GM19025 (cell line): ENCODE measurements at regions not wholly inside any gene's neighbourhood (a gene's known extent, or its start where the extent isn't known, plus 50 kb on each side); places are given as distances from the start of the nearest gene placed in this dataset.

ENCODE experiments used
- ATAC-seq: cut with Tn5 transposase; IDR thresholded peaks from one replicate; pipeline ENCODE4 v1.9.1; 2021; ENCODE audit warnings: mild to moderate bottlenecking, low read depth, moderate library complexity; ENCODE audit not compliant: unreplicated experiment

GRCh38 chr2:217723981-217724380 is 278.8 kb downstream of the TNS1 start:
- ATAC-seq: no peak

GRCh38 chr2:217722883-217723472 is 279.8 kb downstream of the TNS1 start:
- no peak for ATAC-seq

GRCh38 chr2:217717646-217718045 is 285.1 kb downstream of the TNS1 start:
- ATAC-seq: no peak

GRCh38 chr2:217715484-217715883 is 287.3 kb downstream of the TNS1 start:
- no peak for ATAC-seq

DNA sequence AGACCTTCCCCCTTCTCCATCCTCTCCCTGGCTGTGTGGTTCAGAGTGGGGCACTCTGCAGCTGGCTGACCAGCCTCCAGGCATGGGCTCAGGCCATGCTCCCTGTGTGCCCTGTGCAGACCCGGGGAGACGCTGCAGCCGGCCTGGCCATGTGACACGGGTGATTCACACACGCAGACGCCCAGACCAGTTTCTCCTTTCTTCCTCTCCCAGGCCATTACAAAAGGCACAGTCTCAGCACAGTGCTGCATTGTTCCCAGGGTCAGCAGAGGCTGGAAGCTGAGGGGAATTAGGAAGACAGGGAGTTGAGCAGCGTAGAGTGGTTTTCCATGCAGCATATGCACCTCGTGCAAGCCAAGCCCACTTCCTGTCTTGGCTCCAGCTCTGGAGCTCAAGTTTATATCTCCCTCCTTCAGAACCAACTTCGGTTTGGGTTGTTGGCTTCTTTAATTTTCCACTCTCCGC is 288.5 kb downstream of the TNS1 start:
- ATAC-seq: no peak

- ATAC-seq: no peak
Measured at GRCh38 chr2:217713395-217714286, 289.2 kb downstream of the TNS1 start.

DNA sequence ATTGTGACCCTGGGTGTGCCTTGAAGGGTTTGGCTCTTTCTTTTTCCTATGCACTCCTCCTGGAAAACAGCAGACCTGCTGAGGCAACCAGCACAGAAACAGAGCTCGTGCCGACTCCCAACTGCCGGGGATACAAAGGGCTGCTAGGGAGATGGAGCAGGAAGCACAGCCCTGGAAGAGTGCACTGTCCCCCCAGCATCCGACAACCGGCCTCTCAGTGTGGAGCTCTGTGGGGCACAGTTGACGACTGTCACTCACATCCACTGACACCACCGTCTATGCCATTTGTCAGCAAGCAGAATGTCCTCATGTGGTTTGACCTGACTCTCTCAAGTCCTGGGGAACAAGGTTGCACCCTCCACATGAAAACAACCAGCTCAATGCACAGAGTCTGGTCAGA is 290.4 kb downstream of the TNS1 start:
- ATAC-seq: no peak

GRCh38 chr2:217711188-217711587 is 291.6 kb downstream of the TNS1 start:
- ATAC-seq: no peak

GRCh38 chr2:217710211-217710765 is 292.5 kb downstream of the TNS1 start:
- ATAC-seq: no peak

- no peak for ATAC-seq
Measured at GRCh38 chr2:217709478-217710210, 293.2 kb downstream of the TNS1 start.

GRCh38 chr2:217707131-217707611 is 295.6 kb downstream of the TNS1 start:
- ATAC-seq: no peak

DNA sequence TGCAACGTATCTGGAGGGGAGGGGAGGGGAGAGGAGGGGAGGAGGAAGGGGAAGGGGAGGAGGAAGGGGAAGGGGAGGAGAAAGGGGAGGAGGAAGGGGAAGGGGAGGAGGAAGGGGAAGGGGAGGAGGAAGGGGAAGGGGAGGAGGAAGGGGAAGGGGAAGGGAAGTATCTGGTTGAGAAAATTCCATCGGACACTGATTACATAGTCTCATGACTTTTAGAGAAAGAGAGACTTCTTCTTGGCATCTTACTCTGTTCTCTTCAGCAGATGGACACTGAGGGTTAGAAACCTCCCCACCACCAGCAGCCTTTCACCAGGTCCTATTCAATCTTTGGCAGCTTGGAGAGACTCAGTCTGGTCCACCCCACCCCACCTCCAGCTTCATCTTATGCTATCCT is 296.3 kb downstream of the TNS1 start:
- ATAC-seq: no peak

GRCh38 chr2:217706095-217706494 is 296.7 kb downstream of the TNS1 start:
- ATAC-seq: no peak

- no peak for ATAC-seq
Measured at GRCh38 chr2:217705461-217705860, 297.3 kb downstream of the TNS1 start.

GRCh38 chr2:217703999-217704398 is 298.8 kb downstream of the TNS1 start:
- no peak for ATAC-seq

DNA sequence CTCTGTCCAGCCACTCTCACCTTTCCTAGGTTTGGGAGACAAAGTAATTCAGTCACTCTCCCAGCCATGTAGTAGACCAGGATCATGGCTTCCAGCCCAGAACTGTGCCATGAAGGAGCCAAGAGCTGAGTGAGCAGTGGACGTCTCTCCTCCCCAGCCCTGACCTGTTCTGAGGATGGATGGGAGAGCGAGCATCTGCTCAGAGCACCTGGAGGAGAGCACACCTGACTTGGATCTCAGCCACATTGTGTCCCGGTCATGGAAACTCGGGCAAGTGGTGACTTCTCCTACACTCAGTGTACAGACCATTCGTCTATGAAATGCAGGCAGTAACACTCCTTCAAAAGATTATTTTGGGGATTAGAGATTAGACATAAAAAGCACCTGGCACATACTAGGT is 299.7 kb downstream of the TNS1 start:
- ATAC-seq: no peak

DNA sequence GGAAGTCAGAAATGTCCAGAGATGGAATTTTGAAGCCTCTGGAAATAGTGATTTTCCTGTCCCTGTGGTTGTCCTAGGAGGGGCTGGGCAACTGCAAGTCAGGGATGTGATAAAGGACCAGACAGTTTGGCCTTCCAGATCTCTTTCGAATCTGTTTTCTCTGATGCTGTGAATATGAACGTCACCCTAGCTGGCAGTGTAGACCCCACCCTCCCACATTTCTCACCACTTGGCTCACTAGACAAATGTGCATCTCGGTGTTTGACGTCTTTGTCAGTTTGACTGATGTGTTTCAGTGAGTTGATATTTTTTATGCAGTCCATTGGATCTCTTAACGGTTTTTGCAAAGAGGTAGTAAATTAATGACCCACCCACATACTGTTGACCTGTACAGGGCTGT is 301.2 kb downstream of the TNS1 start:
- ATAC-seq: no peak

DNA sequence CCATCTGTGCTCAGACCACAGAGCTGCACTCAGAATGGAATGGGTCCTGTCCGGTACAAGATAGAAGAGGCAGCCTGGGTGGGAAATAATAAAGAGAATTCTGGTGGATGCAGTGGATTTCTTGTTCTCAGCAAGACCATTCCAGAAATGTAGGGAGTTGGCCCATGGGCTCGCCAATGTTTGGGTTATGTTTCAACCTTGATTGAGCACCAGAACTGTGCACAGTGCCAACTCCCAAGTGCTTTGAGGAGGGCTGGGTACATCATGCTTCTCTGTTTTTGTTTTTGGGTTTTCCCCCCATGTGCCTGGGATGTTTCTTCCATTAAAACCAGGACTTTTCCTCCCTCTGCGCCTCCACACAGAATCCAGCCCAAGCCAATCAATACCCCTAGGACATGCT is 304.1 kb downstream of the TNS1 start:
- no peak for ATAC-seq

DNA sequence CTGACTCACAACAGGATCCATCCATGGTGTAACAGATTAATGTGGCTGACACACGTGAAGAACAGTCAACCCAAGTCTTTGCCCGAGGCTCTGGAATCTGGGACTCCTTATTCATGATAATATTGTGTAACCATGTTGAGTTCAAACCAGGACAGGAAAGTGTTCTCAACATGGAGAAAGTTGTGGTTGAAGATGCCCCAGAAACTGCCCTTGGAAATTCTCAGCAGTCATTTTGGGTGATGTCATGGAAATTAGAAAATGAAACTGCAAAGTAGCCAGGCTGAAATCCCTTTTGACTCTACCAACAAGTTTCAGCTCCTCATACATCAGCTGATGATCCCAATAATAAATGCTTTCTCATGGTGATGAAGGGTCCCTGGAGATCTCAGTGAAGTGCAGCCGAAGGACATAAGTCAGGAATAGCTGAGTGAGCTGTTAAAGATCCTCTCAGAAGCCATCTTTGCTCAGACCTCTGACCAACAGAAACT is 307.7 kb downstream of the TNS1 start:
- ATAC-seq: no peak

- no peak for ATAC-seq
Measured at GRCh38 chr2:217694291-217694690, 308.5 kb downstream of the TNS1 start.

DNA sequence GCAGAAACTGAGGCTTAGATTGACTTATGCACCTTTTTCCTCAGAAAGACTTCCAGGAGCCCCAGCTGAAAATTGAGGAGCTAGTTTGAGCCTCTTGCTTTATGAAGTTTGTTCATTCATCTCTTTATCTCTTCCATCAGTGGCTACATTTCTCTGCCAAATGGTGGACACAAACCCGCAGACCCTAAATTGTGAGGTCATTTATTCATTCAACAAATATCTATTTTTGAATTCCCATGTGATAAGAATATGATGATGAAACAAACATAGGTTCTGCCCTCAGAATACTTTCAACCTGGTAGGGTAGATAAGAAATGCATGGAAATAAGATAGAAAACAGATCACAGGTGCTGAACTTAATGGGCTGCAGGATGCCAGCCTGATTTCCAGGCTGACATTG is 309.4 kb downstream of the TNS1 start:
- no peak for ATAC-seq
